ENCODE measurements at regions not wholly inside any gene's neighbourhood (a gene's known extent, or its start where the extent isn't known, plus 50 kb on each side); places are given as distances from the start of the nearest gene placed in this dataset.

GRCh38 chr9:135220601-135221575, 133.4 kb downstream of the OLFM1 start:
- TF ChIP-seq, protein P1, sequence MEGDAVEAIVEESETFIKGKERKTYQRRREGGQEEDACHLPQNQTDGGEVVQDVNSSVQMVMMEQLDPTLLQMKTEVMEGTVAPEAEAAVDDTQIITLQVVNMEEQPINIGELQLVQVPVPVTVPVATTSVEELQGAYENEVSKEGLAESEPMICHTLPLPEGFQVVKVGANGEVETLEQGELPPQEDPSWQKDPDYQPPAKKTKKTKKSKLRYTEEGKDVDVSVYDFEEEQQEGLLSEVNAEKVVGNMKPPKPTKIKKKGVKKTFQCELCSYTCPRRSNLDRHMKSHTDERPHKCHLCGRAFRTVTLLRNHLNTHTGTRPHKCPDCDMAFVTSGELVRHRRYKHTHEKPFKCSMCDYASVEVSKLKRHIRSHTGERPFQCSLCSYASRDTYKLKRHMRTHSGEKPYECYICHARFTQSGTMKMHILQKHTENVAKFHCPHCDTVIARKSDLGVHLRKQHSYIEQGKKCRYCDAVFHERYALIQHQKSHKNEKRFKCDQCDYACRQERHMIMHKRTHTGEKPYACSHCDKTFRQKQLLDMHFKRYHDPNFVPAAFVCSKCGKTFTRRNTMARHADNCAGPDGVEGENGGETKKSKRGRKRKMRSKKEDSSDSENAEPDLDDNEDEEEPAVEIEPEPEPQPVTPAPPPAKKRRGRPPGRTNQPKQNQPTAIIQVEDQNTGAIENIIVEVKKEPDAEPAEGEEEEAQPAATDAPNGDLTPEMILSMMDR (conservative IDR thresholded peaks at IDR 0.05; ENCODE audit: low read depth, low read length), result no peak
- no peak overlapping the region for H3K4me3 ChIP-seq (ENCODE audit: low read depth, low read length)
- no peak for DNase-seq (ENCODE audit: low read depth)

- TF ChIP-seq, protein P1 (conservative IDR thresholded peaks at IDR 0.05; ENCODE audit: low read depth, low read length), result no peak
- H3K4me3 ChIP-seq (ENCODE audit: low read depth, low read length), result no peak overlapping the region
Measured at GRCh38 chr9:135221576-135221950, 134.1 kb downstream of the OLFM1 start.

GRCh38 chr9:135221951-135222631, 134.6 kb downstream of the OLFM1 start:
- TF ChIP-seq, protein P1 (conservative IDR thresholded peaks at IDR 0.05; ENCODE audit: low read depth, low read length), result no peak
- no peak for DNase-seq (ENCODE audit: low read depth)
- H3K4me3 ChIP-seq (ENCODE audit: low read depth, low read length), result no peak overlapping the region

More at GRCh38 chr9:135221576-135221950, 134.1 kb downstream of the OLFM1 start:
- no peak for DNase-seq (ENCODE audit: low read depth)

GRCh38 chr9:135222881-135223760, 135.7 kb downstream of the OLFM1 start:
- DNase-seq (ENCODE audit: low read depth), result no peak
- no peak overlapping the region for H3K4me3 ChIP-seq (ENCODE audit: low read depth, low read length)
- TF ChIP-seq, protein P1 (conservative IDR thresholded peaks at IDR 0.05; ENCODE audit: low read depth, low read length), result no peak

GRCh38 chr9:135223831-135224230, 136.4 kb downstream of the OLFM1 start:
- TF ChIP-seq, protein P1 (conservative IDR thresholded peaks at IDR 0.05; ENCODE audit: low read depth, low read length), result no peak
- no peak overlapping the region for H3K4me3 ChIP-seq (ENCODE audit: low read depth, low read length)
- DNase-seq (ENCODE audit: low read depth), result no peak

GRCh38 chr9:135224286-135224877, 136.9 kb downstream of the OLFM1 start:
- DNase-seq (ENCODE audit: low read depth), result no peak
- TF ChIP-seq, protein P1 (conservative IDR thresholded peaks at IDR 0.05; ENCODE audit: low read depth, low read length), result no peak
- H3K4me3 ChIP-seq (ENCODE audit: low read depth, low read length), result no peak overlapping the region

All from epithelial cell of proximal tubule (primary cell).